GM12865 (cell line): ENCODE measurements at regions not wholly inside any gene's neighbourhood (a gene's known extent, or its start where the extent isn't known, plus 50 kb on each side); places are given as distances from the start of the nearest gene placed in this dataset.
A peak's percentile ranks its signal among the peaks of the same experiment; 100 is the strongest.

ENCODE experiments used
- DNase-seq: peaks from one replicate; pipeline ENCODE4 v3.0.0; 2010; ENCODE audit warnings: low read depth
- H3K4me3 ChIP-seq: 2 replicates; pipeline ENCODE4 v1.5.1; 2011; ENCODE audit warnings: mild to moderate bottlenecking, low read depth, low read length, control low read depth
- TF ChIP-seq, protein P1 (sequence below): IDR thresholded peaks from 2 replicates; pipeline ENCODE4 v1.5.1; 2011; ENCODE audit warnings: low read length, control low read depth, low read depth, inconsistent platforms; ENCODE audit not compliant: insufficient read depth; ENCODE audit errors: missing control alignments

DNA sequence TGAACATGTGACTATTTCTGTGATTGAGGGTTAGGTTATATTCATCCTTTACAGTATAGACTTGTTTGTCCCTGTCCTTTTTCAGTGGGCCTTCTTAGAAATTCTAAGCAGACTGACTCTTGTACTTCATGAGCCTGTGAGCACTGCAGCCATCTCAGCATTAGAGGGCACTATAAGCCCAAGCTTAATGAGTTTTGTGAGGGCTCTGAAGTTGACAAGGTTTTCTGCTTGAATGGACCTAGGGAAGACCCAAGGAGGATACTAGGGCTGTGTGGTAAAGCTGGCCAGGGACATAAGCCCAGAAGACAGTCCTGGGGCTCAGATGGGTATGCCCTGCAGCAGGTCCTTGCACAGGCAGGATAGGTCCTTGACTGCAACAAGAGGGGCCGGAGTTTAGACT lies 126.5 kb downstream of the MRPS30 start:
- TF ChIP-seq, protein P1, sequence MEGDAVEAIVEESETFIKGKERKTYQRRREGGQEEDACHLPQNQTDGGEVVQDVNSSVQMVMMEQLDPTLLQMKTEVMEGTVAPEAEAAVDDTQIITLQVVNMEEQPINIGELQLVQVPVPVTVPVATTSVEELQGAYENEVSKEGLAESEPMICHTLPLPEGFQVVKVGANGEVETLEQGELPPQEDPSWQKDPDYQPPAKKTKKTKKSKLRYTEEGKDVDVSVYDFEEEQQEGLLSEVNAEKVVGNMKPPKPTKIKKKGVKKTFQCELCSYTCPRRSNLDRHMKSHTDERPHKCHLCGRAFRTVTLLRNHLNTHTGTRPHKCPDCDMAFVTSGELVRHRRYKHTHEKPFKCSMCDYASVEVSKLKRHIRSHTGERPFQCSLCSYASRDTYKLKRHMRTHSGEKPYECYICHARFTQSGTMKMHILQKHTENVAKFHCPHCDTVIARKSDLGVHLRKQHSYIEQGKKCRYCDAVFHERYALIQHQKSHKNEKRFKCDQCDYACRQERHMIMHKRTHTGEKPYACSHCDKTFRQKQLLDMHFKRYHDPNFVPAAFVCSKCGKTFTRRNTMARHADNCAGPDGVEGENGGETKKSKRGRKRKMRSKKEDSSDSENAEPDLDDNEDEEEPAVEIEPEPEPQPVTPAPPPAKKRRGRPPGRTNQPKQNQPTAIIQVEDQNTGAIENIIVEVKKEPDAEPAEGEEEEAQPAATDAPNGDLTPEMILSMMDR, result peak; percentile 40
- no peak overlapping the region for H3K4me3 ChIP-seq
- peak; percentile 56 for DNase-seq

DNA sequence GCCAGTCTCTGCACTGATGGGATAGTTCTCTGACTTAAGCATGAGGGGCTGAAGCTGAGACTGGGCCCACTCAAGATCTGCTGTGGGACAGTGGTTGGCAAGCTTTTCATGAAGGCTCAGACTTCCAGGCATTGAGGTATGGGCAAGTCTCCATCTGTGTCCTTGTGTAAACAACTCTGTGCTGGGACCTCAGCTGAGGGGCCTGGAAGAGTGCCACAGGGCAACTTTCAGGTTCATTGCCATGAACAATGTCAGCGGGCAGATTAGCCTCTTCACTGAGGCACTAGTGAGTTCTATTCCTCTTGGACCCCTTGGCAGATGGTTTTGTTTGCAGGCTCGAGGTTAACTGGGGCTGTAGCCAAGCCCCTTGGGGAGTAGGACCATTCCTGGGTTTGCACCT lies 127.1 kb downstream of the MRPS30 start:
- TF ChIP-seq, protein P1, result no peak
- H3K4me3 ChIP-seq, result no peak overlapping the region
- DNase-seq, result no peak

DNA sequence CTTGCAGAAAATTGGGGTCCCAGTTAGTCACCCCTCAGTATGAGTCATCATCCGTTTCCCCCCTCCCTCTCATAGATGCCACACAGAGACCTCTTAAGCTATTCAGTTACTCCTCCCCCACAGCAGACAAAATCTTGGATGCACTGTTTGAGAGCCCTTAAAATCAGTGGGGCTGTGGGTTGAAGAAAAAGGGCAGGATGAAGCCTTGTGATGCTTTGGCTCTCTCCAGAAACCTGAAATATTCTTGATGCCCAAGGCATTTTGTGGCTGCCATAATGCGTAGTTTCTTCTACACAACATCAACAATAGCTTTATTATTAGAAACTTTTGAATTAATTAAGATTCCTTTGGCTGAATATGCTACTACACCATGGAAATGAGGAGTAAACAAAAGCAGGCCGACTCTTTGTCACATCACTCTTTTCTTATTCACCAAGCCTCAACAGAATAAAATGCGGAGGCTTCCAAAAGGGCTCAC lies 133.8 kb downstream of the MRPS30 start:
- TF ChIP-seq, protein P1, result no peak
- no peak for DNase-seq
- H3K4me3 ChIP-seq, result no peak overlapping the region

DNA sequence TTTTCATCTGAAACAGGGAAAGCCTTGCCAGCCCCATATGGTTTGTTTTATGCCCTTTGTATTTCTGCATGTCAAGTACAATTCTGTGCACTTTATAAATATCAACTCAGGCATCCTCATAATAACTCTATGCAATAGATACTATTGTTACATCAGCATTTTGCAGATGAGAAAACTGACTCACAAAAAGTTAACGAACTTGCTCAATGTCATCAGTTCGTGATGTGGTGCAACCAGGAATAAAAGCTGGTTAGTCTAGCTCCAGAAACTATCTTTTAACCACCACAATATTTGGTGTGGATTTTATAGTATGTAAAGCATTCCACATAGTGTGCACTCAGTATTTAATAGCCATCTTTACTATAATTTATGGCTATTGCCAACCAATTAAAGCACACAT lies 134.9 kb downstream of the MRPS30 start:
- no peak overlapping the region for H3K4me3 ChIP-seq
- DNase-seq, result no peak
- TF ChIP-seq, protein P1, result no peak

DNA sequence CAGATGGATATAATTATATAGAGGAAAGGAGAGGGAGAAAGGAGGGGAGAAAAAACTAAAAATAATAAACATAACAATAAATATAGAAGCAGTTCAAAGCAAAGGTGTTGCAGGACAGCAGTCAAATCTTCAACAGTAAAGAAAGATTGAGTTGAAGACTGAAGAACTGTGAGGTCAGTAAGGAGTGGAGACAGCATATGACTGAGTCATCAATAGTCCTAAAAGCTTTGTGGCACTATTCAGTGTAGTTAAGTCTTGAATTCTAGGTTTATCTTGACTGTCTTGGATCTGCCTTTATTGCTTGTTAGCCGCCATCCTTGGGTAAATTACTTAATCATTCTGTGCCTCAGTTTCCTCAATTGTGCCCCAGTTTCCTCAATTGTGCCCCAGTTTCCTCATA lies 137.0 kb downstream of the MRPS30 start:
- H3K4me3 ChIP-seq, result no peak overlapping the region
- no peak for DNase-seq
- TF ChIP-seq, protein P1, result no peak

DNA sequence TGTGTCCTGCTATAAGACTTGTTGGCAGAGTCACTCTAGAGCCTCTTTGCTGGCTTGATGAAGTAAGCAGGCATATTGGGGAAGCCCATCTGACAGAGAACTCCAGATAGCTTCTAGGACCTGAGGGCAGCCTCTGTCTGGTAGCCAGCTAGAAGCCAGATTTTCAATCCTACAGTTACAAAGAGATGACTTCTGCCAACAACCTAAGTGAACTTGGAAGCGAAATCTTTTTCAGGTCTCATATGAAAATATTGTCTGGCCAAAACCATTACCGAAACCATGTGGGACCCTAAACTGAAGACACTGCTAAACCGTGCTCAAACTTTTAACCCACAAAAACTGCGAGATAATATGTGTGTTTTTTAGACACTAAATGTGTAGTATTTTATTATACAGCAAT lies 140.9 kb downstream of the MRPS30 start:
- TF ChIP-seq, protein P1, result no peak
- DNase-seq, result no peak
- H3K4me3 ChIP-seq, result no peak overlapping the region

DNA sequence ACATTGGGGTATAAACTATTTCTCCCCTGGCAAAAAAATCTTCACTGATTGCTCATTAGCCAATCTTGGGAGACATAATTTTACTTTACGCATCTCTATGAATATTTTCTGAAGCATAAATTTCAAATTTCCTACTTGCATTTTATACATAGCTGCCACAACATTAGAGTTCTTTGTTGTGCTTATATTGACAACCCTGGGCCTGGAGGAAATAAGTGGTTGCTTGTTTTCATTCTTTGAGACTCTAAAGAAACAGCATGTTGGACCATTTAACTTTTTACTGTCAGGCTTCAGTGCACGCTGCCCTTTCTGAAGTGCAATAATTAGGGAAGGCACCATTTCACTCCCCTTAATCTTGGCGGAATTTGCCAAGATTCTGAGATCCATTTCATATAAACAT lies 142.6 kb downstream of the MRPS30 start:
- TF ChIP-seq, protein P1, result no peak
- DNase-seq, result no peak

More for the DNA sequence above, 142.6 kb downstream of the MRPS30 start:
- no peak overlapping the region for H3K4me3 ChIP-seq
